GM12873 (cell line): ENCODE measurements at regions not wholly inside any gene's neighbourhood (a gene's known extent, or its start where the extent isn't known, plus 50 kb on each side); places are given as distances from the start of the nearest gene placed in this dataset.

Source experiments
- CTCF ChIP-seq: IDR thresholded peaks from 2 replicates; pipeline ENCODE4 v1.5.1; 2012; ENCODE audit warnings: low read depth, mild to moderate bottlenecking, moderate library complexity, low read length, control low read depth; ENCODE audit not compliant: insufficient read depth; ENCODE audit errors: missing control alignments

- no peak for TF ChIP-seq CTCF
Measured at GRCh38 chr11:81869351-81870065, 864.2 kb downstream of the FAM181B start.

DNA sequence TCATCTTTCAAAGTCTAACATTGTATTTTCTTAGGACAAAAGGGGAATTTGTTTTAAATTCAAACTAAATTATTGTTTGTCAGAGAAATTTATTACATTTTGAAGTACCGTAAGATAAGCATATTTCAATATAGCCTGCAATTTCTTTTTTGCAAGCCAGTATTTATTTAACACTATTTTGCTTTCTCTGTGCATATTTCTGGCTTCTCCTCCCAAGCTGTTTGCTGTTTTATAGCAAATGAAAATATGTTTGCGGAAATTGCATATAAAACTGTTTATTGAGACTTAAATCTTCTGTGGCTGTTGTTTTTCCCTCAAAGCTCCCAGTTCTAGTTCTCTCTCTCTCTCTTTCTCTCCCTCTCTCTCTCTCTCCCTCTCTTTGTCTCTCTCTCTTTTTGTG, 866.8 kb downstream of the FAM181B start:
- TF ChIP-seq CTCF: no peak

- TF ChIP-seq CTCF: no peak
Measured at GRCh38 chr11:81857386-81857785, 876.3 kb downstream of the FAM181B start.

DNA sequence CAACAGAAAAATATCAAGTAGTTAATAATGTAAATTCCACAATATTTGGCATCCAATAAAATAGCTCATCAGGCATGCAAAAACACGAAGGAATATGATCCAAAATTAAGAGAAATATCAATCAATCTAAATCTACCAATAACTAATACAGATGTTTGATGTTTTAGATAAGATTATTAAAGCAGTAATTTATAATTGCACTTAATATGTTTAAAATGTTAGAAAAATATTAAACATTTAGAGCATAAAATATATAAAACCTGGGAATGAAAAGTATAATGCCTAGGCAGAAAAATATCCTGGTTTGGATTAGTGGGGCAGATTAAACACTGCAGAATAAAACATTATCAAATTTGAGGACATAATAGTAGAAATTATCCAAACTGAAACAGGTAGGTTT, 879.9 kb downstream of the FAM181B start:
- TF ChIP-seq CTCF: no peak

GRCh38 chr11:81852896-81853295, 880.8 kb downstream of the FAM181B start:
- TF ChIP-seq CTCF: no peak

DNA sequence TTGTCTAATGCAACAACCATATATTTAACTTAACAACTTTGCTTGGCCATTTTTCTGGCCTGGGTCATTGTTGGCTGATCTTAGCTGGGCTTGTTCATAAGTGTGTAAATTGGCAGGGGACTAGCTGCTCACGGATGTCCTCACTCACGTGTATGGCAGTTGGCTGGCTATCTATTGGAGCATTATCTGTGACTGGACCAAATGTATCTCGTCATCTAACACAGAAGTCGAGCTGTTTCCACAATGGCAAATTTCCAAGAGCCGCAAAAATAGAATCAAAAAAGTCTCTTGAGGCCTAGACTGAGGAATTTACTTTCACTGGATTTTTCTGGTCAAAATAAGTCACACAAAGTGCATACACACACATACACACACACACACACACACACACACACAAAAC, 893.3 kb downstream of the FAM181B start:
- TF ChIP-seq CTCF: no peak

- TF ChIP-seq CTCF: no peak
Measured at GRCh38 chr11:81839976-81840375, 893.7 kb downstream of the FAM181B start.

DNA sequence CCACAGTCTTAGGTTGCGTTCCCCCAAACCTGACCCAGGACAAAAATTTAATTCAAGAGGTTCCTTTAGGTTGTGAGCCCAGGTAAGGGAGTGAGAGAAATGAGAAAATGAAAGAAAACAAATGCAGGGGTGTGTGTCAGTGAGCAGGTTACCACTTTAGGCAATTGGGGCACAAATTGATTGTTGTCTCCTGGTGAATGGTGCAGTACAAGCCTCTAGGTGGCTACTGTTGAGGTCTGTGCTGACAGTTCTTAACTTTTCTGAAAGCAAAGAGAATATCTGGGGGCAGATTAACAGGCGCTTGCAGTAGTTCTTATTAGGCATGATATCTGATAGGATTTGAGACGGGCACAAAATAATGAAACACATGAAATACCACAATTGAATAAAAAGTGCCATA, 894.6 kb downstream of the FAM181B start:
- TF ChIP-seq CTCF: no peak
